ENCODE measurements at regions not wholly inside any gene's neighbourhood (a gene's known extent, or its start where the extent isn't known, plus 50 kb on each side); places are given as distances from the start of the nearest gene placed in this dataset.
"Not testable (repeated sequence)": the region's sequence is repeated elsewhere in the genome, so short reads cannot be mapped to it uniquely, and the experiment has no call there.

GRCh38 chr4:164326056-164326455, 427.9 kb upstream of the SMIM31 start:
- DNase-seq = no peak

- no peak for DNase-seq
Observed at GRCh38 chr4:164337219-164337944, 416.5 kb upstream of the SMIM31 start.

- DNase-seq = no peak
Observed at GRCh38 chr4:164343472-164343976, 410.4 kb upstream of the SMIM31 start.

GRCh38 chr4:164345756-164346155, 408.2 kb upstream of the SMIM31 start:
- DNase-seq = no peak

DNA sequence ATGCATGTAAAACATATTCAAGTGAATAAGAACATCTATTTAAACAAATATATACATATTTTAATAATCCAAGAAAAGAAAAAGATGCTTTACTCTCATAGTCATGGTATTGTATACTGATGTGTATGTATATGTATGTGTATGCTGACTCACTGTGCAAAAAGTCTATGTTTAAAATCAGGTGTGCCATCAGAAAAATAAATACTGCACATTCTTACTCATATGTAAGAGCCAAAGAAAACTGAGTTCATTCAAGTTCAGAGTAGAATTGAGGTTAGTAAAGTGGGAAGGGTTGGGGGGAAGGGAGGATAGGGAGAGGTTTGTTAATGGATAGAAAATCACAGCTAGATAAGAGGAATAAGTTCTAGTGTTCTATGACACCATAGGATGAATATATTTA, 403.9 kb upstream of the SMIM31 start:
- DNase-seq = no peak

DNA sequence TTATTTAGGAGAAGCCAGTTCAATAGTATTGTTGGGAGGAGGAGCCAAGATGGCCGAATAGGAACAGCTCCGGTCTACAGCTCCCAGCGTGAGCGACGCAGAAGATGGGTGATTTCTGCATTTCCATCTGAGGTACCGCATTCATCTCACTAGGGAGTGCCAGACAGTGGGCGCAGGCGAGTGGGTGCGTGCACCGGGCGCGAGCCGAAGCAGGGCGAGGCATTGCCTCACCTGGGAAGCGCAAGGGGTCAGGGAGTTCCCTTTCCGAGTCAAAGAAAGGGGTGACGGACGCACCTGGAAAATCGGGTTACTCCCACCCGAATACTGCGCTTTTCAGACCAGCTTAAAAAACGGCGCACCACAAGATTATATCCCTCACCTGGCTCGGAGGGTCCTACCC, 403.2 kb upstream of the SMIM31 start:
- DNase-seq = not testable (repeated sequence)

- DNase-seq = no peak
Observed at GRCh38 chr4:164357957-164358356, 396.0 kb upstream of the SMIM31 start.

GRCh38 chr4:164358400-164358799, 395.5 kb upstream of the SMIM31 start:
- DNase-seq = no peak

- DNase-seq = no peak
Observed at GRCh38 chr4:164359881-164360280, 394.1 kb upstream of the SMIM31 start.

DNA sequence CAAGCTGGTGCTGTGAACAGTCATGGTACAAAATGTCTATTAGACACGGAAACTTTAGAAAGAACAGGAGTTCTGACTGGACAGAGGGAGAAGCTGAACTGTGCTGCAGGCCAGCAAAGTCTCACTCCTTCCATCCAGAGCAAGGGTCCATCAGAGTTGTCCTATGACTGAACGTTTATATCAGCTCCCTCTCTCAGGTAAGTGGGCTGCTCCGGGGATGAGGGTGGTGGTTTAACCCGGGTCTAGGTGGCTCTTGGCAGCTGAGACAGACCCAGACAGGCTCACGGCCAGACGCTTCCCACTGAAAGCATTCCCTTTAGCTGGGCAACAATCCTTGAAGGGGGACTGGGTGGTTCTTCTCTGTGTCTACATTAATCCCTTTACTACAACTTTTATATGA, 385.0 kb upstream of the SMIM31 start:
- DNase-seq = no peak

DNA sequence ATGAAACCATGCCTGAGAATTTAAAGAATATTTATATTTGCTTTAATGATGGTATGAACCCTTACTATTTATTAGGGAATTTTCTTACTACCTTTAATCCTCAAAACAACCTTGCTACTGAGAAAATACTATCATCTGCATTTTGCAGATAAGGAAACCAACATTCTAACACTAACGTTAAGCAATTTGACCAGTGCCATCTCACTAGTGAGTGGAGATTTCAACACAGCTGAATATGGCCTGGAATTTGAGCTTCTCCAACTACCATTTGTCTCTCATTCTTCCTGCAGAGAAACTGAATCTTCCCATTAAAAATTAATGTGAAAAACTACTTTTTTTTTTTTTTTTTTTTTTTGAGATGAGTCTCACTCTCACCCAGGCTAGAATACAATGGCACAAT, 380.9 kb upstream of the SMIM31 start:
- no peak for DNase-seq

GRCh38 chr4:164377277-164377676, 376.7 kb upstream of the SMIM31 start:
- DNase-seq = no peak

- DNase-seq = no peak
Observed at GRCh38 chr4:164378361-164378760, 375.6 kb upstream of the SMIM31 start.

DNA sequence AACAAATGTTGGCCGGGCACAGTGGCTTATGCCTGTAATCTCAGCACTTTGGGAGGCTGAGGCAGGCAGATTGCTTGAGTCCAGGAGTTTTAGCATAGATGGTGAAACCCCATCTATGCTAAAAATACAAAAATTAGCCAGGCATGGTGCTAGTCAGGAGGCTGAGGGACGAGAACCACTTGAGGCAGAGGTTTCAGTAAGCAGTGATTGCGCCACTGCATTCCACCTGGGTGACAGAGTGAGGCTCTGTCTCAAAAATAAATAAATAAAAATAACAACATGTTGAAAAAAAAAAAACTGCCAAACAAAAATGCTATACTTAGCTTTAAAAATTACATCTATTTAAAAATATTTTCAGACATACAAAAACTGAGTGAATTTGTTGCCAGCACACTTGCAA, 374.2 kb upstream of the SMIM31 start:
- DNase-seq = no peak

- DNase-seq = no peak
Observed at GRCh38 chr4:164381859-164382258, 372.1 kb upstream of the SMIM31 start.

- DNase-seq = no peak
Observed at GRCh38 chr4:164383058-164383357, 370.9 kb upstream of the SMIM31 start.

GRCh38 chr4:164383358-164384220, 370.3 kb upstream of the SMIM31 start:
- DNase-seq = peak; percentile 94

GRCh38 chr4:164384416-164384815, 369.5 kb upstream of the SMIM31 start:
- no peak for DNase-seq

DNA sequence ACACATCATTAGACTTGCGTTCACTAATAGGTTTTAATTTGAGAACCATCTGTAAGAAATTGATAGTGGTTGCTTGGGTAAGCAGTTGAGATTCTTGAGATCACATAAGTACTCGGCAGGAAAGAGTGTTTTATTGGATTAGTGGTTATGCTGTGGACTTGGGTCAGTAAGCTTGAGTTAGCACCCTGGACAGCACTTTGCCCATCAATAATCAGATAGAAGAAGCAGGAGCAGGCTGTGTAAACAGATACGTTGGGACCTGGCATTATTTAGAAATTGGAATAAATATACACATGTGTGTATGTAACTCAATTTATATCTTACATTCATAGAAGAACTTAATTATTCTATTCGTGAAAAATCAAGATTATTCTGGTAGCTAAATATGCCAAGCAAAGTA, 357.5 kb upstream of the SMIM31 start:
- DNase-seq = no peak

DNA sequence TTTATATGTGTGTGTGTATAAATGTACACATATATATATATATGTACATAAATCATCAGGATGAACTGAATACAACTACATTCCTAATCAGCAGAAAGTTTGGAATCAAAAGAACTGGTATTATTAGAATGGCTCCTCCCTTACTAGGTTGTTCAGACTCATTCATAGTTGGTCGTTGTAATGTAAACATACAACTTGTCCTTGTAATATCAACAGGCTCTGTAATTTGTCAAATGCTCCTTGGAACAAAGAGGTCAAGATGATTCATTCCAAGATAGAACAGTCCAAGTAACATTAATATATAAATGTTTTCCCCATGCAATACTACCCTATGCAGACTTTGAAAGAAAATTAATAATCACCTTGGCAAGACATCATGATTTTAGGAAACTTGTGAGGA, 351.4 kb upstream of the SMIM31 start:
- DNase-seq = no peak

- DNase-seq = no peak
Observed at GRCh38 chr4:164405774-164406173, 348.2 kb upstream of the SMIM31 start.

- DNase-seq = no peak
Observed at GRCh38 chr4:164408831-164409230, 345.1 kb upstream of the SMIM31 start.

- DNase-seq = no peak
Observed at GRCh38 chr4:164410401-164410800, 343.5 kb upstream of the SMIM31 start.

GRCh38 chr4:164412246-164412645, 341.7 kb upstream of the SMIM31 start:
- DNase-seq = no peak
